ENCODE measurements at regions not wholly inside any gene's neighbourhood (a gene's known extent, or its start where the extent isn't known, plus 50 kb on each side); places are given as distances from the start of the nearest gene placed in this dataset.

- Histone ChIP-seq H3K36me3 (no peaks in the 10 kb centered on the region), H3K4me3 (no peak overlapping the region), H3K27me3 (no peaks in the 10 kb centered on the region), H3K27ac (no peak overlapping the region), H3K4me1 (peaks cover 0 to 2% (median under 1%) of the 10 kb centered on the region in 4 donors), H3K9me3 (no peaks in the 10 kb centered on the region)
- intact Hi-C loops (cut with DNase I) = no loop called here
- TF ChIP-seq EP300 (IDR thresholded peaks at IDR 0.05) = no peak
- TF ChIP-seq POLR2A (IDR thresholded peaks at IDR 0.05) = no peak
- no peak for TF ChIP-seq POLR2AphosphoS5 (IDR thresholded peaks at IDR 0.05)
- no peak for TF ChIP-seq CTCF (IDR thresholded peaks at IDR 0.05)
- WGBS, 2 donors = 60 to 67% methylated on average over 1 of the region's 1 CpG
- DNase-seq = no peak
Measured at GRCh38 chr18:77361382-77361781, 111.7 kb downstream of the GALR1 start.

GRCh38 chr18:77365667-77366066 is 116.0 kb downstream of the GALR1 start:
- TF ChIP-seq EP300 (IDR thresholded peaks at IDR 0.05) = no peak
- Histone ChIP-seq H3K4me1 (peaks cover 0 to 14% (median 8%) of the 10 kb centered on the region in 4 donors), H3K27me3 (no peaks in the 10 kb centered on the region), H3K36me3 (no peaks in the 10 kb centered on the region), H3K9me3 (peaks cover 0 to 7% (median 3%) of the 10 kb centered on the region in 4 donors), H3K27ac (no peak overlapping the region), H3K4me3 (no peak overlapping the region)
- DNase-seq = no peak
- intact Hi-C loops (cut with DNase I) = no loop called here
- 80 to 92% methylated on average over 2 of the region's 2 CpGs for WGBS, 2 donors

GRCh38 chr18:77366067-77366719 is 116.5 kb downstream of the GALR1 start:
- 70 to 82% methylated on average over 11 of the region's 11 CpGs for WGBS, 2 donors
- TF ChIP-seq POLR2AphosphoS5 (IDR thresholded peaks at IDR 0.05) (no peak), EP300 (IDR thresholded peaks at IDR 0.05) (no peak), POLR2A (IDR thresholded peaks at IDR 0.05) (no peak), CTCF (IDR thresholded peaks at IDR 0.05) (no peak)
- no peak for DNase-seq
- Histone ChIP-seq H3K36me3 (no peaks in the 10 kb centered on the region), H3K4me3 (no peak overlapping the region), H3K27ac (no peak overlapping the region), H3K9me3 (peaks cover 0 to 7% (median 3%) of the 10 kb centered on the region in 4 donors), H3K27me3 (no peaks in the 10 kb centered on the region), H3K4me1 (peaks cover 0 to 14% (median 8%) of the 10 kb centered on the region in 4 donors)
- intact Hi-C loops (cut with DNase I) = no loop called here

- H3K36me3 ChIP-seq = no peaks in the 10 kb centered on the region
- DNase-seq = no peak
- H3K27me3 ChIP-seq = no peaks in the 10 kb centered on the region
- TF ChIP-seq CTCF (IDR thresholded peaks at IDR 0.05) = no peak
- no peak for TF ChIP-seq EP300 (IDR thresholded peaks at IDR 0.05)
- TF ChIP-seq POLR2AphosphoS5 (IDR thresholded peaks at IDR 0.05) = no peak
- TF ChIP-seq POLR2A (IDR thresholded peaks at IDR 0.05) = no peak
- H3K4me3 ChIP-seq = peak overlapping the region; percentile 9 to 41 (median 34)
- intact Hi-C loops (cut with DNase I) = no loop called here
- H3K27ac ChIP-seq = peak overlapping the region in 2 of 4 donors; percentile 24 to 54
- H3K9me3 ChIP-seq = peaks cover 0 to 7% (median 3%) of the 10 kb centered on the region in 4 donors
- 9 to 35% methylated on average over 27 of the region's 27 CpGs for WGBS, 2 donors
- H3K4me1 ChIP-seq = peaks cover 0 to 14% (median 8%) of the 10 kb centered on the region in 4 donors
Measured at GRCh38 chr18:77366720-77367641, 117.3 kb downstream of the GALR1 start.

- Histone ChIP-seq H3K9me3 (peaks cover 0 to 7% (median 3%) of the 10 kb centered on the region in 4 donors), H3K4me1 (peaks cover 0 to 14% (median 8%) of the 10 kb centered on the region in 4 donors), H3K4me3 (no peak overlapping the region), H3K27ac (no peak overlapping the region), H3K36me3 (no peaks in the 10 kb centered on the region), H3K27me3 (no peaks in the 10 kb centered on the region)
- DNase-seq = no peak
- no peak for TF ChIP-seq EP300 (IDR thresholded peaks at IDR 0.05)
- TF ChIP-seq CTCF (IDR thresholded peaks at IDR 0.05) = no peak
- intact Hi-C loops (cut with DNase I) = no loop called here
- 95 to 97% methylated on average over 2 of the region's 2 CpGs for WGBS, 2 donors
Measured at GRCh38 chr18:77369644-77370043, 120.0 kb downstream of the GALR1 start.

All from sigmoid colon (tissue), 6 donors.